HCT116 (cell line): ENCODE measurements at regions not wholly inside any gene's neighbourhood (a gene's known extent, or its start where the extent isn't known, plus 50 kb on each side); places are given as distances from the start of the nearest gene placed in this dataset.

ENCODE experiments used
- ATAC-seq: fragments of 200-7000 bp; cut with Tn5 transposase; 2 replicates; pipeline ENCODE4 v1.9.1; 2020; ENCODE audit warnings: mild to moderate bottlenecking, moderate library complexity
- BruUV-seq: library from RNA; stranded (reverse); fragments of 400-500 nt; replicated peaks from 2 replicates; lab custom pipeline; 2021; lab: Mats Ljungman, UMichigan
- CTCF ChIA-PET: fragments of 300-600 bp; sonication (Branson Sonifier 250); formaldehyde crosslinking; loops from one replicate; lab custom pipeline; 2021; ENCODE audit warnings: antibody characterized with exemption; lab: Charles Lee
- POLR2A ChIA-PET: fragments of 300-600, 350-600 bp; sonication (Branson Sonifier 250); formaldehyde crosslinking; loops from one replicate; lab custom pipeline; 2021; ENCODE audit warnings: antibody characterized with exemption; lab: Charles Lee
- RAD21 ChIA-PET, 2 experiments: fragments of 300-600 bp; sonication (Branson Sonifier 250); formaldehyde crosslinking; loops; one replicate each; lab custom pipeline; 2023; ENCODE audit warnings: low total read pairs in 2 of 2; ENCODE audit not compliant: uncharacterized antibody in 2 of 2, unreplicated experiment in 2 of 2, low non-redundant PET in 1 of 2; lab: Charles Lee
- DNase-seq: peaks from one replicate; pipeline ENCODE4 v3.0.0-alpha.2; 2010; ENCODE audit warnings: low read depth, low spot score
- H2AFZ ChIP-seq: fragments of 200-600 bp; shearing (Covaris generic), sonication (generic); 2 replicates; pipeline ENCODE4 v1.6.1; 2017; ENCODE audit warnings: low read depth, mixed run types, mixed read lengths, antibody characterized with exemption, low read length; ENCODE audit not compliant: poor library complexity, severe bottlenecking
- H3K27ac ChIP-seq: 2 replicates; pipeline ENCODE4 v1.5.1; 2012; ENCODE audit warnings: low read depth, low read length
- H3K27me3 ChIP-seq: fragments of 200-600 bp; sonication (generic); 2 replicates; pipeline ENCODE4 v1.6.1; 2016; ENCODE audit warnings: mixed run types, low read length, mixed read lengths; ENCODE audit not compliant: insufficient read depth
- H3K36me3 ChIP-seq, 2 experiments: fragments of 200-500 bp in 1 of 2; fragments of 200-600 bp in 1 of 2; sonication (Bioruptor generic) in 1 of 2; sonication (generic) in 1 of 2; 2 replicates each; pipeline versions ENCODE4 v1.5.1 to v1.6.1; 2014 to 2016; ENCODE audit warnings: low read length in 2 of 2, inconsistent platforms in 1 of 2, mixed read lengths in 1 of 2, mixed run types in 1 of 2; ENCODE audit not compliant: insufficient read depth in 2 of 2, control insufficient read depth in 1 of 2
- H3K4me1 ChIP-seq, 2 experiments: fragments of 200-600 bp in 1 of 2; sonication (generic) in 1 of 2; 2 replicates each; pipeline versions ENCODE4 v1.5.1 to v1.6.1; 2012 to 2017; ENCODE audit warnings: low read length in 2 of 2, inconsistent platforms in 1 of 2, mild to moderate bottlenecking in 1 of 2, mixed read lengths in 1 of 2, mixed run types in 1 of 2, moderate library complexity in 1 of 2; ENCODE audit not compliant: insufficient read depth in 2 of 2, control insufficient read depth in 1 of 2
- H3K4me2 ChIP-seq: fragments of 200-600 bp; sonication (generic); 2 replicates; pipeline ENCODE4 v1.6.1; 2017; ENCODE audit warnings: mixed run types, low read length, mixed read lengths
- H3K4me3 ChIP-seq, 2 experiments: fragments of 200-600 bp in 1 of 2; sonication (generic) in 1 of 2; replicated peaks in 1 of 2; 2 replicates each; pipeline ENCODE4 v1.5.1; 2011 to 2016; ENCODE audit warnings: low read length in 2 of 2, control low read depth in 1 of 2, low read depth in 1 of 2, mild to moderate bottlenecking in 1 of 2, mixed read lengths in 1 of 2, mixed run types in 1 of 2
- H3K79me2 ChIP-seq: fragments of 200-600 bp; sonication (generic); 2 replicates; pipeline ENCODE4 v1.6.1; 2017; ENCODE audit warnings: mild to moderate bottlenecking, mixed run types, low read length, moderate library complexity, mixed read lengths; ENCODE audit not compliant: insufficient read depth
- H3K9ac ChIP-seq: fragments of 200-600 bp; sonication (generic); 2 replicates; pipeline ENCODE4 v1.6.1; 2016; ENCODE audit warnings: low read length, mixed read lengths
- H3K9me2 ChIP-seq: fragments of 200-600 bp; sonication (generic), shearing (Covaris generic); 2 replicates; pipeline ENCODE4 v1.6.1; 2017; ENCODE audit warnings: mixed run types, mild to moderate bottlenecking, moderate library complexity; ENCODE audit not compliant: insufficient read depth
- H3K9me3 ChIP-seq, 2 experiments: fragments of 200-500 bp in 1 of 2; fragments of 200-600 bp in 1 of 2; sonication (Bioruptor generic) in 1 of 2; sonication (generic) in 1 of 2; 2 replicates each; pipeline ENCODE4 v1.6.1; 2014 to 2017; ENCODE audit warnings: low read length in 2 of 2, mixed read lengths in 2 of 2, inconsistent platforms in 1 of 2, low read depth in 1 of 2, mild to moderate bottlenecking in 1 of 2, mixed run types in 1 of 2, moderate library complexity in 1 of 2; ENCODE audit not compliant: control insufficient read depth in 1 of 2, insufficient read depth in 1 of 2
- H4K20me1 ChIP-seq: fragments of 200-600 bp; sonication (generic), shearing (Covaris generic); 2 replicates; pipeline ENCODE4 v1.6.1; 2017; ENCODE audit warnings: mixed run types, mild to moderate bottlenecking, moderate library complexity; ENCODE audit not compliant: insufficient read depth
- ATF3 ChIP-seq: IDR thresholded peaks from 2 replicates; pipeline ENCODE4 v1.6.1; 2012
- CEBPB ChIP-seq: IDR thresholded peaks from 2 replicates; pipeline ENCODE4 v1.6.1; 2012; ENCODE audit warnings: low read depth
- CTCF ChIP-seq, 3 experiments: fragments of 200-600 bp in 1 of 3; sonication (generic) in 1 of 3; IDR thresholded peaks in 2 of 3; conservative IDR thresholded peaks in 1 of 3; 2 replicates each; pipeline ENCODE4 v1.5.1; 2012 to 2017; ENCODE audit warnings: low read depth in 2 of 3, low read length in 2 of 3, antibody characterized with exemption in 1 of 3, borderline replicate concordance in 1 of 3, control low read depth in 1 of 3, mild to moderate bottlenecking in 1 of 3, mixed read lengths in 1 of 3, mixed run types in 1 of 3, moderate library complexity in 1 of 3; ENCODE audit not compliant: insufficient read depth in 1 of 3
- EGR1 ChIP-seq: IDR thresholded peaks from 2 replicates; pipeline ENCODE4 v1.6.1; 2012; ENCODE audit warnings: low read depth
- EZH2 ChIP-seq: fragments of 200-600 bp; sonication (generic); IDR thresholded peaks from 2 replicates; pipeline ENCODE4 v1.6.1; 2017; ENCODE audit warnings: antibody characterized with exemption, mixed run types
- FOSL1 ChIP-seq: IDR thresholded peaks from 2 replicates; pipeline ENCODE4 v1.6.1; 2012; ENCODE audit warnings: low read depth
- JUND ChIP-seq: IDR thresholded peaks from 2 replicates; pipeline ENCODE4 v1.6.1; 2012
- MAX ChIP-seq: IDR thresholded peaks from 2 replicates; pipeline ENCODE4 v1.6.1; 2012
- POLR2A ChIP-seq: IDR thresholded peaks from 2 replicates; pipeline ENCODE4 v1.7.0; 2011; ENCODE audit warnings: borderline replicate concordance; ENCODE audit not compliant: insufficient read depth, insufficient read length; ENCODE audit errors: extremely low read depth
- POLR2AphosphoS5 ChIP-seq: IDR thresholded peaks from 2 replicates; pipeline ENCODE4 v1.6.1; 2011; ENCODE audit warnings: mild to moderate bottlenecking, low read depth, low read length, moderate library complexity
- RAD21 ChIP-seq: IDR thresholded peaks from 2 replicates; pipeline ENCODE4 v1.6.1; 2012; ENCODE audit warnings: low read depth, mild to moderate bottlenecking
- REST ChIP-seq: IDR thresholded peaks from 2 replicates; pipeline ENCODE4 v1.6.1; 2012; ENCODE audit warnings: low read depth
- SRF ChIP-seq: IDR thresholded peaks from 2 replicates; pipeline ENCODE4 v1.6.1; 2012; ENCODE audit warnings: low read depth
- TCF7L2 ChIP-seq: IDR thresholded peaks from 2 replicates; pipeline ENCODE4 v1.7.0; 2011; ENCODE audit warnings: borderline replicate concordance, inconsistent platforms; ENCODE audit not compliant: insufficient read depth, insufficient read length; ENCODE audit errors: extremely low read depth
- ZFX ChIP-seq: fragments of 450-650 bp; IDR thresholded peaks from 2 replicates; pipeline ENCODE4 v1.6.1; 2017
- ZNF274 ChIP-seq: fragments of 200-500 bp; sonication (Bioruptor generic); IDR thresholded peaks from 2 replicates; pipeline ENCODE4 v1.6.1; 2014; ENCODE audit warnings: mild to moderate bottlenecking, low read depth, low read length, inconsistent platforms
- intact Hi-C: fragments of 100-400 bp; cut with micrococcal nuclease; formaldehyde crosslinking; loops from 2 replicates; pipeline ENCODE4 v1.10.0; 2022

- intact Hi-C loops, result no loop called here
- Histone ChIP-seq H3K4me3 (no peak overlapping the region), H3K4me1 (peaks cover 0 to 8% of the 10 kb centered on the region in 2 experiments; a peak in 2 of 4 replicates), H2AFZ (no peak overlapping the region), H4K20me1 (no peaks in the 10 kb centered on the region), H3K4me2 (no peak overlapping the region), H3K27me3 (no peaks in the 10 kb centered on the region), H3K9ac (no peak overlapping the region), H3K79me2 (no peaks in the 10 kb centered on the region), H3K27ac (no peak overlapping the region), H3K36me3 (no peaks in the 10 kb centered on the region), H3K9me2 (no peaks in the 10 kb centered on the region), H3K9me3 (no peaks in the 10 kb centered on the region)
- ChIA-PET POLR2A (no interaction called here), CTCF (no interaction called here), RAD21 (no interaction called here)
- no TSS peak for BruUV-seq
- no peak for DNase-seq
- ATAC-seq, result no peak
- no peak for TF ChIP-seq FOSL1
- TF ChIP-seq CTCF (IDR thresholded peaks at IDR 0.05 in 2 of 3, conservative IDR thresholded peaks at IDR 0.05 in 1 of 3; ENCODE audit: borderline replicate concordance in 1 of 3, insufficient read depth in 1 of 3, low read depth in 2 of 3, low read length in 2 of 3), result no peak
- no peak for TF ChIP-seq ATF3
- no peak for TF ChIP-seq POLR2AphosphoS5
- TF ChIP-seq ZNF274, result no peak
- TF ChIP-seq ZFX, result no peak
- TF ChIP-seq JUND, result no peak
- TF ChIP-seq RAD21, result no peak
- no peak for TF ChIP-seq TCF7L2
- TF ChIP-seq MAX, result no peak
- no peak for TF ChIP-seq POLR2A
- no peak for TF ChIP-seq EGR1
- TF ChIP-seq SRF, result no peak
- no peak for TF ChIP-seq EZH2
- no peak for TF ChIP-seq CEBPB
- TF ChIP-seq REST, result no peak
Observed at GRCh38 chrX:40502688-40503087, 78.1 kb upstream of the ATP6AP2 start.
